ENCODE measurements at regions not wholly inside any gene's neighbourhood (a gene's known extent, or its start where the extent isn't known, plus 50 kb on each side); places are given as distances from the start of the nearest gene placed in this dataset.

- WGBS, 2 donors: 95 to 100% methylated on average over 1 of the region's 1 CpG
- H3K36me3 ChIP-seq (ENCODE audit: control insufficient read depth in 2 of 2, insufficient read depth in 2 of 2, low read length in 1 of 2): no peaks in the 10 kb centered on the region
- H3K27ac ChIP-seq (ENCODE audit: low read depth in 2 of 2, low read length in 1 of 2): no peak overlapping the region
- H3K4me1 ChIP-seq (ENCODE audit: control insufficient read depth in 2 of 2, insufficient read depth in 2 of 2, low read length in 1 of 2): no peaks in the 10 kb centered on the region
- no peaks in the 10 kb centered on the region for H3K9me3 ChIP-seq (ENCODE audit: control insufficient read depth in 2 of 2, insufficient read depth in 1 of 2, low read depth in 1 of 2, low read length in 1 of 2)
- no peak overlapping the region for H3K4me3 ChIP-seq (ENCODE audit: low read depth in 1 of 2, low read length in 2 of 2)
- H3K27me3 ChIP-seq (ENCODE audit: control insufficient read depth in 1 of 2, insufficient read depth in 2 of 2, low read length in 2 of 2): no peaks in the 10 kb centered on the region
Measured at GRCh38 chr6:108789475-108789874, 58.7 kb upstream of the ARMC2 start.

GRCh38 chr6:108791700-108792099 lies 56.5 kb upstream of the ARMC2 start:
- Histone ChIP-seq H3K27ac (ENCODE audit: low read depth in 2 of 2, low read length in 1 of 2) (no peak overlapping the region), H3K4me1 (ENCODE audit: control insufficient read depth in 2 of 2, insufficient read depth in 2 of 2, low read length in 1 of 2) (no peaks in the 10 kb centered on the region), H3K27me3 (ENCODE audit: control insufficient read depth in 1 of 2, insufficient read depth in 2 of 2, low read length in 2 of 2) (no peaks in the 10 kb centered on the region), H3K4me3 (ENCODE audit: low read depth in 1 of 2, low read length in 2 of 2) (no peak overlapping the region), H3K36me3 (ENCODE audit: control insufficient read depth in 2 of 2, insufficient read depth in 2 of 2, low read length in 1 of 2) (no peaks in the 10 kb centered on the region), H3K9me3 (ENCODE audit: control insufficient read depth in 2 of 2, insufficient read depth in 1 of 2, low read depth in 1 of 2, low read length in 1 of 2) (no peaks in the 10 kb centered on the region)

GRCh38 chr6:108793516-108794251 lies 54.5 kb upstream of the ARMC2 start:
- Histone ChIP-seq H3K27me3 (ENCODE audit: control insufficient read depth in 1 of 2, insufficient read depth in 2 of 2, low read length in 2 of 2) (no peaks in the 10 kb centered on the region), H3K9me3 (ENCODE audit: control insufficient read depth in 2 of 2, insufficient read depth in 1 of 2, low read depth in 1 of 2, low read length in 1 of 2) (no peaks in the 10 kb centered on the region), H3K4me1 (ENCODE audit: control insufficient read depth in 2 of 2, insufficient read depth in 2 of 2, low read length in 1 of 2) (no peaks in the 10 kb centered on the region), H3K27ac (ENCODE audit: low read depth in 2 of 2, low read length in 1 of 2) (no peak overlapping the region), H3K4me3 (ENCODE audit: low read depth in 1 of 2, low read length in 2 of 2) (no peak overlapping the region), H3K36me3 (ENCODE audit: control insufficient read depth in 2 of 2, insufficient read depth in 2 of 2, low read length in 1 of 2) (no peaks in the 10 kb centered on the region)
- 64 to 75% methylated on average over 5 of the region's 5 CpGs for WGBS, 2 donors

- H3K27me3 ChIP-seq (ENCODE audit: control insufficient read depth in 1 of 2, insufficient read depth in 2 of 2, low read length in 2 of 2): no peaks in the 10 kb centered on the region
- H3K27ac ChIP-seq (ENCODE audit: low read depth in 2 of 2, low read length in 1 of 2): no peak overlapping the region
- H3K9me3 ChIP-seq (ENCODE audit: control insufficient read depth in 2 of 2, insufficient read depth in 1 of 2, low read depth in 1 of 2, low read length in 1 of 2): no peaks in the 10 kb centered on the region
- 74 to 92% methylated on average over 3 of the region's 3 CpGs for WGBS, 2 donors
- no peak overlapping the region for H3K4me3 ChIP-seq (ENCODE audit: low read depth in 1 of 2, low read length in 2 of 2)
- no peaks in the 10 kb centered on the region for H3K4me1 ChIP-seq (ENCODE audit: control insufficient read depth in 2 of 2, insufficient read depth in 2 of 2, low read length in 1 of 2)
- no peaks in the 10 kb centered on the region for H3K36me3 ChIP-seq (ENCODE audit: control insufficient read depth in 2 of 2, insufficient read depth in 2 of 2, low read length in 1 of 2)
Measured at GRCh38 chr6:108795122-108795521, 53.1 kb upstream of the ARMC2 start.

GRCh38 chr6:108795814-108796213 lies 52.4 kb upstream of the ARMC2 start:
- 89 to 91% methylated on average over 5 of the region's 5 CpGs for WGBS, 2 donors
- no peaks in the 10 kb centered on the region for H3K9me3 ChIP-seq (ENCODE audit: control insufficient read depth in 2 of 2, insufficient read depth in 1 of 2, low read depth in 1 of 2, low read length in 1 of 2)
- no peak overlapping the region for H3K4me3 ChIP-seq (ENCODE audit: low read depth in 1 of 2, low read length in 2 of 2)
- no peaks in the 10 kb centered on the region for H3K4me1 ChIP-seq (ENCODE audit: control insufficient read depth in 2 of 2, insufficient read depth in 2 of 2, low read length in 1 of 2)
- no peaks in the 10 kb centered on the region for H3K27me3 ChIP-seq (ENCODE audit: control insufficient read depth in 1 of 2, insufficient read depth in 2 of 2, low read length in 2 of 2)
- no peak overlapping the region for H3K27ac ChIP-seq (ENCODE audit: low read depth in 2 of 2, low read length in 1 of 2)
- no peaks in the 10 kb centered on the region for H3K36me3 ChIP-seq (ENCODE audit: control insufficient read depth in 2 of 2, insufficient read depth in 2 of 2, low read length in 1 of 2)

- Histone ChIP-seq H3K27me3 (ENCODE audit: control insufficient read depth in 1 of 2, insufficient read depth in 2 of 2, low read length in 2 of 2) (no peaks in the 10 kb centered on the region), H3K4me3 (ENCODE audit: low read depth in 1 of 2, low read length in 2 of 2) (no peak overlapping the region), H3K36me3 (ENCODE audit: control insufficient read depth in 2 of 2, insufficient read depth in 2 of 2, low read length in 1 of 2) (no peaks in the 10 kb centered on the region), H3K27ac (ENCODE audit: low read depth in 2 of 2, low read length in 1 of 2) (no peak overlapping the region), H3K9me3 (ENCODE audit: control insufficient read depth in 2 of 2, insufficient read depth in 1 of 2, low read depth in 1 of 2, low read length in 1 of 2) (no peaks in the 10 kb centered on the region), H3K4me1 (ENCODE audit: control insufficient read depth in 2 of 2, insufficient read depth in 2 of 2, low read length in 1 of 2) (no peaks in the 10 kb centered on the region)
- 53 to 59% methylated on average over 3 of the region's 3 CpGs for WGBS, 2 donors
Measured at GRCh38 chr6:108796875-108797274, 51.3 kb upstream of the ARMC2 start.

- 62 to 79% methylated on average over 11 of the region's 11 CpGs for WGBS, 2 donors
- Histone ChIP-seq H3K4me3 (ENCODE audit: low read depth in 1 of 2, low read length in 2 of 2) (no peak overlapping the region), H3K36me3 (ENCODE audit: control insufficient read depth in 2 of 2, insufficient read depth in 2 of 2, low read length in 1 of 2) (no peaks in the 10 kb centered on the region), H3K27me3 (ENCODE audit: control insufficient read depth in 1 of 2, insufficient read depth in 2 of 2, low read length in 2 of 2) (no peaks in the 10 kb centered on the region), H3K4me1 (ENCODE audit: control insufficient read depth in 2 of 2, insufficient read depth in 2 of 2, low read length in 1 of 2) (no peaks in the 10 kb centered on the region), H3K27ac (ENCODE audit: low read depth in 2 of 2, low read length in 1 of 2) (no peak overlapping the region), H3K9me3 (ENCODE audit: control insufficient read depth in 2 of 2, insufficient read depth in 1 of 2, low read depth in 1 of 2, low read length in 1 of 2) (no peaks in the 10 kb centered on the region)
Measured at GRCh38 chr6:108797951-108798669, 50.1 kb upstream of the ARMC2 start.
